CD8-positive, alpha-beta memory T cell (primary cell): ENCODE measurements at regions not wholly inside any gene's neighbourhood (a gene's known extent, or its start where the extent isn't known, plus 50 kb on each side); places are given as distances from the start of the nearest gene placed in this dataset.

ENCODE experiments used
- CTCF ChIA-PET: fragments of 350-600 bp; sonication (Branson Sonifier 250); formaldehyde crosslinking; loops from one replicate; lab custom pipeline; 2021; ENCODE audit warnings: antibody characterized with exemption; lab: Charles Lee
- POLR2A ChIA-PET: fragments of 350-600 bp; sonication (Branson Sonifier 250); formaldehyde crosslinking; loops from one replicate; lab custom pipeline; 2021; ENCODE audit warnings: antibody characterized with exemption; lab: Charles Lee
- DNase-seq, 5 donors: peaks; one replicate each; pipeline versions ENCODE4 v3.0.0 to v3.0.0-alpha.2; 2020 to 2022; ENCODE audit warnings: mixed read lengths in 1 of 5
- H3K27ac ChIP-seq: one replicate; pipeline ENCODE4 v1.7.0; 2013; ENCODE audit warnings: low read depth, mild to moderate bottlenecking, low read length, moderate library complexity
- H3K27me3 ChIP-seq: 2 replicates; pipeline ENCODE4 v1.7.0; 2013; ENCODE audit warnings: low read length, mild to moderate bottlenecking; ENCODE audit not compliant: insufficient read depth, poor library complexity, severe bottlenecking
- H3K36me3 ChIP-seq: 2 replicates; pipeline ENCODE4 v1.7.0; 2013; ENCODE audit warnings: mild to moderate bottlenecking, low read length, moderate library complexity; ENCODE audit not compliant: insufficient read depth
- H3K4me1 ChIP-seq: 2 replicates; pipeline ENCODE4 v1.7.0; 2013; ENCODE audit warnings: mild to moderate bottlenecking, low read length, moderate library complexity; ENCODE audit not compliant: insufficient read depth
- H3K4me3 ChIP-seq: 2 replicates; pipeline ENCODE4 v1.7.0; 2013; ENCODE audit warnings: mild to moderate bottlenecking, low read length
- H3K9me3 ChIP-seq: 2 replicates; pipeline ENCODE4 v1.7.0; 2013; ENCODE audit warnings: mild to moderate bottlenecking, low read length
- H3K27ac Mint-ChIP-seq, 8 donors: one replicate each; pipeline ENCODE4 v1.8.0; 2020 to 2021; ENCODE audit warnings: mixed read lengths in 8 of 8, mild to moderate bottlenecking in 6 of 8, inconsistent platforms in 3 of 8, moderate library complexity in 3 of 8
- H3K27me3 Mint-ChIP-seq, 2 donors: one replicate each; pipeline ENCODE4 v1.8.0; 2020 to 2021; ENCODE audit warnings: mixed read lengths in 2 of 2, mild to moderate bottlenecking in 1 of 2, moderate library complexity in 1 of 2
- H3K36me3 Mint-ChIP-seq, 3 donors: one replicate each; pipeline ENCODE4 v1.8.0; 2020 to 2021; ENCODE audit warnings: mixed read lengths in 3 of 3, inconsistent platforms in 1 of 3, mild to moderate bottlenecking in 1 of 3
- H3K4me1 Mint-ChIP-seq, 3 donors: one replicate each; pipeline ENCODE4 v1.8.0; 2020 to 2021; ENCODE audit warnings: mixed read lengths in 3 of 3, inconsistent platforms in 1 of 3, mild to moderate bottlenecking in 1 of 3
- H3K4me3 Mint-ChIP-seq, 7 donors: one replicate each; pipeline ENCODE4 v1.8.0; 2020 to 2021; ENCODE audit warnings: mixed read lengths in 7 of 7, mild to moderate bottlenecking in 6 of 7, moderate library complexity in 4 of 7, inconsistent platforms in 2 of 7
- H3K9me3 Mint-ChIP-seq, 5 donors: one replicate each; pipeline ENCODE4 v1.8.0; 2020 to 2022; ENCODE audit warnings: mixed read lengths in 5 of 5, mild to moderate bottlenecking in 3 of 5, moderate library complexity in 2 of 5, inconsistent platforms in 1 of 5

DNA sequence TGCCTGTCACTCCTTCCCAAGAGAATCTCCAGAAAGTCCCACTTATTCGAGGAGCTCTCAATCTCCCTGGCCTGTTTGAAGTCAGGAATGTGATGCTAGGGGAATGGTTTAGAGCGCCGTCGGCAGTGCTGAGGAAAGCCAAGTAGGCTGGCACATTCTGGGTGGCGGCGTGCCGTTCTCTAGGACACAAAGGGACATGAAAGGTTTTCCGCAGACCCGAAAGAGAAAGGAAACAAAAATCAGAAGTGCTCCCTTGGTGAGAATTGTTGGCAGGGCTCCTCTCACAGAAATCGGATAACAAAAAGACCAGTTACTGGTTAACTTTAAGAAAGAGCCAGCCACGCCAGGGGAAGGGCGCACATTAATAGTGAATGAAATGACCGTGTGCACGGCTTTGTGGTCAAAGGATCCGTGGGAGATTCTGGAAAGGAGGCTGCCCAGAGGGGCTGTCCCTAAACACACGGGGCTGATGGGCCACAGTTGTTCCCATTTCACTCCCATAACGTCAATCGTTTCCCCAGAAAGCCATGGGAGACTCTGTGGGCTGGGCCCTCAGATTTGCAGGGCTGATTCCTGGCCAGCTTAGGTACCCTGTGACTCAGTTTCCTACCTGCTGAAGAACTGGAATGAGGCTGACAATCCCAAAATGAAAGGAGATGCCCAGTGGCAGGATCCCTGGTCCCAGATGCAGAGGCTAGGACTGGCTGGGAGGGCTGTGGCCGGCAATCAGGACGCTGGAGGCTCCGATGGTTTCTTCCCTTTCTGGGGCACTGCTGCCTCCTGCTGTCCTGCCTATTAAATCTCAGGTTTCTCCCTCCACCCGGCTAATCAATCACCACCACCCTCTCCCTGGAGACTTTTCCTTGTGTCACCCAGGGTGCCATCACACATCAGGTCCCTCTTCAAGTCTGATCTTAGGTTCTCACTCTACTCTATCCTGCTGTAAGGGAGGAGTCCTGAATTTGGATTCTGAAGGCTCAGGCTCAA, 82.3 kb downstream of the RCN1 start:
- no peak overlapping the region for H3K27ac Mint-ChIP-seq
- POLR2A ChIA-PET: no interaction called here

DNA sequence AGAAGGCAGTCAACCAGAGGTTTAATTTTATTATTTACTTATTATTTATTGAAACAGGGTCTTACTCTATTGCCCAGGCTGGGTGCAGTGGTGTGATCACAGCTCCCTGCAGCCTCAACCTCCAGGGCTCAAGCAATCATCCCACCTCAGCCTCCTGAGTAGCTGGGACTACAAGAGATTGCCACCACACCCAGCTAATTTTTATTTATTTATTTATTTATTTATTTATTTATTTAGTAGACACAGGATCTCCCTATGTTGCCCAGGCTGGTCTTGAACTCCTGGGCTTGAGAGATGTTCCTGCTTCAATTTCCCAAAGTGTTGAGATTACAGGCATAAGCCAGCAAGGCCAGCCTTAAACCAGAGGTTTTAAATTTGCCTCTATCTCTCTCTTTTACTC, 83.1 kb downstream of the RCN1 start:
- POLR2A ChIA-PET: no interaction called here
- H3K9me3 Mint-ChIP-seq: no peaks in the 10 kb centered on the region
- CTCF ChIA-PET: interaction anchor here (0.7 to 1.0 kb wide), 2 partner anchors 121 to 122 kb away, joined by 3 to 4 read pairs; no protein-coding TSS in a partner anchor

More for the DNA sequence above, 82.3 kb downstream of the RCN1 start:
- Histone ChIP-seq H3K27ac (no peak overlapping the region), H3K4me3 (no peak overlapping the region), H3K9me3 (no peaks in the 10 kb centered on the region), H3K27me3 (no peaks in the 10 kb centered on the region), H3K4me1 (no peaks in the 10 kb centered on the region), H3K36me3 (no peaks in the 10 kb centered on the region)
- CTCF ChIA-PET: interaction anchor here (0.7 to 1.0 kb wide), 2 partner anchors 120 to 122 kb away, joined by 3 to 4 read pairs; no protein-coding TSS in a partner anchor
- H3K4me1 Mint-ChIP-seq: peaks cover 13 to 32% (median 18%) of the 10 kb centered on the region in 3 donors
- no peaks in the 10 kb centered on the region for H3K9me3 Mint-ChIP-seq
- no peak overlapping the region for H3K4me3 Mint-ChIP-seq
- no peak for DNase-seq
- H3K36me3 Mint-ChIP-seq: peaks cover 0 to 1% (median 0%) of the 10 kb centered on the region in 3 donors
- H3K27me3 Mint-ChIP-seq: peaks cover 4 to 5% of the 10 kb centered on the region in 2 donors

DNA sequence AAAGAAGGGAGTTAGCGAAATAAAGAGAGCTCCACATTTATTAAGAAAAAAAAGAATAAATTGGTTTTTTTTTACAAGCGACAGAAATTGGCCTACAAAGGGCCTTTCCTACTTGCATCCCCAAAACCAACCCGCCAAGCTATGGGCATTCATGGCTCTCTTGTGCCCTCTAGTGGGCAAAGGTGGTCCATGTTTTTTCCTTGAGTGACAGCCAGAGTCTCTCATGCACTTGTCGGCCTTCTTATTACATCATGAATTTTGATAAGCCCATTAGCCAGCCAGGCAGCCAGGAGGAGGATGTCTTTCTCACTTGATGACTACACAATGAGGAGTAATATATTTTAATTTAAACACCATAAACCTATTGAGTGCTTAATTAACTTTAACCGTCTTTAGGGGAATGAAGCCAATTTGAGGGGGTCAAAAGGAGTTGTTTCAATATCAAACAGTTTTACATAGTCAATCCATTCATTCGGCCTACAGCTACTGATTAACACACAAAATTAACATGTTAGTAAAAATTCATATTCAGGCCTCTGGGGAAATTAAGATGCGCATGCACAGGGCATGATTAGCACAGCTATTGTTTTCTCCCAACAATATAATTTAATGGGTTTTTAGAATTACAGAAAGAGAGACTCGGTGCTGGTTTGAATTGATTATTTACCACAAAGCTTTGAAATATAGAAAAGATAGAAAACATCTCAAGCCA, 85.5 kb downstream of the RCN1 start:
- DNase-seq: peak; percentile 59 to 79 (median 69)
- Mint-ChIP-seq H3K9me3 (no peaks in the 10 kb centered on the region), H3K27me3 (peaks cover 7 to 9% of the 10 kb centered on the region in 2 donors), H3K4me3 (no peak overlapping the region), H3K36me3 (peaks cover 0 to 1% (median 0%) of the 10 kb centered on the region in 3 donors), H3K27ac (no peak overlapping the region), H3K4me1 (peaks cover 4 to 11% (median 5%) of the 10 kb centered on the region in 3 donors)
- H3K4me1 ChIP-seq: no peaks in the 10 kb centered on the region
- POLR2A ChIA-PET: no interaction called here
- CTCF ChIA-PET: interaction anchor here (0.8 to 4.4 kb wide), 20 partner anchors 9 to 1069 kb away, joined by 3 to 79 read pairs (median 4); partner anchors contain the start of gene RCN1
- no peak overlapping the region for H3K4me3 ChIP-seq
- no peaks in the 10 kb centered on the region for H3K9me3 ChIP-seq
- H3K36me3 ChIP-seq: no peaks in the 10 kb centered on the region
- H3K27ac ChIP-seq: no peak overlapping the region
- no peaks in the 10 kb centered on the region for H3K27me3 ChIP-seq

More for the DNA sequence above, 83.1 kb downstream of the RCN1 start:
- Histone ChIP-seq H3K27me3 (no peaks in the 10 kb centered on the region), H3K27ac (no peak overlapping the region), H3K4me1 (no peaks in the 10 kb centered on the region), H3K9me3 (no peaks in the 10 kb centered on the region), H3K36me3 (no peaks in the 10 kb centered on the region), H3K4me3 (no peak overlapping the region)
- Mint-ChIP-seq H3K27ac (no peak overlapping the region), H3K4me1 (peaks cover 9 to 24% (median 12%) of the 10 kb centered on the region in 3 donors), H3K36me3 (peaks cover 0 to 1% (median 0%) of the 10 kb centered on the region in 3 donors), H3K4me3 (no peak overlapping the region), H3K27me3 (peaks cover 4 to 6% of the 10 kb centered on the region in 2 donors)
- DNase-seq: no peak

DNA sequence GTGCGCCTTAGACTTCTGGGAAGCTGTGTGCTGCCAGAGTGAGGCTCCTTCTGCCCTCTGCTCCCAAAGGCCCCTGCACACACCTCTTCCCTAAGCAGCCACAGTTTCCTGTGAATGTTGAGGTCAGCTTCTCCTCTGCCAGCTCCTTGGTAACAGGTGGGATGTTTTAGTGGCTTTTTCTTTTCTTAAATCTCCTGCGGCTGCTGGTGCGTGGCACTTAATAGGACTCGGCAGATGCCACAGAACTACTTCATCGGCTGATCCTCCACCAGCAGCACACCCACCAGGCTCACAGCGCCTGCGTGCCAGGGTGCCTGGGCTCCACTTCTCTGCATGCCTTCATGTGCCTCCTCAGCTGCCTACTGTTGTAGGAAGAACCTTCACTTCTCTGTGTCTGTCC, 87.8 kb downstream of the RCN1 start:
- H3K27me3 ChIP-seq: no peaks in the 10 kb centered on the region
- H3K27me3 Mint-ChIP-seq: peaks cover 15 to 20% of the 10 kb centered on the region in 2 donors
- no peak overlapping the region for H3K4me3 ChIP-seq
- no peaks in the 10 kb centered on the region for H3K9me3 Mint-ChIP-seq
- no peaks in the 10 kb centered on the region for H3K9me3 ChIP-seq
- H3K36me3 Mint-ChIP-seq: peaks cover 0 to 1% (median 0%) of the 10 kb centered on the region in 3 donors
- H3K4me1 ChIP-seq: no peaks in the 10 kb centered on the region
- no peak overlapping the region for H3K27ac Mint-ChIP-seq
- no peak overlapping the region for H3K27ac ChIP-seq
- no peak overlapping the region for H3K4me3 Mint-ChIP-seq
- H3K36me3 ChIP-seq: no peaks in the 10 kb centered on the region
- ChIA-PET CTCF (interaction anchor here (4.2 to 4.4 kb wide), 2 partner anchors 11 to 127 kb away, joined by 20 to 79 read pairs; no protein-coding TSS in a partner anchor), POLR2A (no interaction called here)
- DNase-seq: no peak
- peaks cover 0 to 4% (median 0%) of the 10 kb centered on the region in 3 donors for H3K4me1 Mint-ChIP-seq

DNA sequence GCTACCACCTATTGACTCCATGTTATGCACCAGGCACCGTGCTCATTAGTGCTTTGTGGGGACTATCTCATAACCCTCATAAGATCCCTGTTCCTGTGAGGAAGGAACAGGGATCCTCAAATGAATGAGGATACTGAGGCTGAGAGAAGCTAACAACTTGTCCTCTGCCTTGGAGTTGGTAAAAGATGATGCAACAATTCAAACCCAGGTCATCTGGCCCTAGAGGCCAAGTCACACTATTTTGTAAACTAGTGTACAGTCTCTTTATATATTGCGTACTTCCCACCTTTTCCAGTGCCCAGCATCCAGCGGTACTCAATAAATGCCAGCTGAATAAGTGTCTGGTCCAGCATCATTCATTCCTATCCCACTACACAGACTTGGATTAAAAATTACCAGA, 92.6 kb downstream of the RCN1 start:
- peaks cover 14 to 25% of the 10 kb centered on the region in 2 donors for H3K27me3 Mint-ChIP-seq
- no peaks in the 10 kb centered on the region for H3K9me3 Mint-ChIP-seq
- H3K4me1 Mint-ChIP-seq: no peaks in the 10 kb centered on the region
- DNase-seq: no peak
- Histone ChIP-seq H3K4me3 (no peak overlapping the region), H3K27ac (no peak overlapping the region), H3K27me3 (no peaks in the 10 kb centered on the region), H3K9me3 (no peaks in the 10 kb centered on the region), H3K4me1 (no peaks in the 10 kb centered on the region), H3K36me3 (no peaks in the 10 kb centered on the region)
- H3K4me3 Mint-ChIP-seq: no peak overlapping the region
- ChIA-PET POLR2A (no interaction called here), CTCF (interaction anchor here (1.1 kb wide), 1 partner anchor 131 kb away, joined by 6 read pairs; no protein-coding TSS in a partner anchor)
- H3K27ac Mint-ChIP-seq: no peak overlapping the region
- no peaks in the 10 kb centered on the region for H3K36me3 Mint-ChIP-seq

DNA sequence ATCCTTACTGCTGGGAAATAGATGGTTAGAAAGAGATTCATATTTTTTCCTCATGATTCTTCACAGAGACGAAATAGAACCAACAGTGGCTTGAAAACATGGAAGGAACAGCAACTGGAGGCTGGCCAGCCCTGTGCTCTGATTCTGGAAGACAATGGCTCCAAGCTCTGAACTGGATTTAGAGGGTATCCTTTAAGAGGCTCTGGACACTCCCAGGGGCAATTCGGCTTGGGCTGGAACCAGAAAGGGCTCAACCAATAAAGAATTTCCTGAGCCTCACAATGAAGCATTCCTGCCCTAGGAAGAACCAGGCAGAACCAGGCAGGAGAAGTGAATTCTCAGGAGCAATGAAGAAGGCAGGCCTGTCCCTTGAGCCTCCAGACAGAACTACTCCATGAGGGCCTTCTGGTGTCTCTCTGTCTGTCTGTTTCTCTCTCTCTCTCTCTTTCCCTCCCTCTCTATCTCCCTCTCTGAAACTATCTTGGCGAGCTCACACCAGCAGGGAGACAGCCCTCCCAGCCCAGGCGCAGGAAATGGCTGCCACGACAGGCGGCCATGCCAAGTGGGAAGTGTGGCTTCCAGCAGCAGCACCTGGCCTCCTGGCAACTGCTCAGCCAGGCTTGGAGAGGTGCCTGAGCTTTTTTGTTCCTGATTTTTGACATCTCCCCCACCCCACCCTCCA, 93.3 kb downstream of the RCN1 start:
- CTCF ChIA-PET: interaction anchor here (1.1 kb wide), 1 partner anchor 131 kb away, joined by 6 read pairs; no protein-coding TSS in a partner anchor

DNA sequence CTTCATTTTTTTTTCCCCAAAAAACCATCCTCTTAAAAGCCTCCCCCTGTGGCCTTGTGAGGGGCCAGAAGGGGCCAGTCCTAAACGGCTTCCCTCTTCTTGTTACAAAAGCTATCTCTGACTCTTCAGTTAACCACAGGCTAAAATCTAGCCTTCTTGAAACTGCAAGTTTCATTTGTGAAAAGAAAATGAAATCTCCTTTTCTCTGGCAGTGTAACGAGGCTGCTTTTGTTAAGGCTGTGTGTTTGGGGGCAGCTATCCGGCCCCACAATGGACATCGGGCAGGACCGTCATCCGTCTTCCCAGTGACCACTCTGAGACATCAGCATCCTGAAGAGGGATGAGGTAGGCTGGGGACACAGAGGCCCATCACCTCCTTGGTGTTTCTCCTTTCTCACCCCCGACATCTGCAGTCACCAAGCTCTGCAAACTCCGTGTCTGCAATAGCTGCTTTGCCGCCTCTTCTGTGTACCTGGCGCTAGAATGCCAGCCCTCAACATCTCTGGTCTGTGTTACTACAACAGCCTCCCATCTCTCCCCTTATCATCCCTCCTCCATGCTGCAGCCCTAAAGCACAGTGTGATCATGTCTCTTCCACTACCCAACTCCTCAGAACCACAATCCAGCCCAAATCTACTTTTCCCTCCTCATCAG, 94.0 kb downstream of the RCN1 start:
- H3K27me3 ChIP-seq: no peaks in the 10 kb centered on the region
- POLR2A ChIA-PET: no interaction called here
- DNase-seq: no peak
- Mint-ChIP-seq H3K9me3 (no peaks in the 10 kb centered on the region), H3K27ac (no peak overlapping the region), H3K4me1 (no peaks in the 10 kb centered on the region), H3K36me3 (no peaks in the 10 kb centered on the region), H3K27me3 (peaks cover 20 to 25% of the 10 kb centered on the region in 2 donors), H3K4me3 (no peak overlapping the region)
- CTCF ChIA-PET: interaction anchor here (1.1 kb wide), 1 partner anchor 132 kb away, joined by 6 read pairs; no protein-coding TSS in a partner anchor
- no peak overlapping the region for H3K4me3 ChIP-seq
- H3K36me3 ChIP-seq: no peaks in the 10 kb centered on the region
- H3K4me1 ChIP-seq: no peaks in the 10 kb centered on the region
- H3K27ac ChIP-seq: no peak overlapping the region
- H3K9me3 ChIP-seq: no peaks in the 10 kb centered on the region

More for the DNA sequence above, 93.3 kb downstream of the RCN1 start:
- H3K4me1 Mint-ChIP-seq: no peaks in the 10 kb centered on the region
- no peak overlapping the region for H3K4me3 Mint-ChIP-seq
- H3K4me1 ChIP-seq: no peaks in the 10 kb centered on the region
- no peaks in the 10 kb centered on the region for H3K9me3 Mint-ChIP-seq
- no peak overlapping the region for H3K4me3 ChIP-seq
- DNase-seq: no peak
- H3K27me3 ChIP-seq: no peaks in the 10 kb centered on the region
- POLR2A ChIA-PET: no interaction called here
- H3K27ac ChIP-seq: no peak overlapping the region
- peaks cover 18 to 25% of the 10 kb centered on the region in 2 donors for H3K27me3 Mint-ChIP-seq
- no peaks in the 10 kb centered on the region for H3K9me3 ChIP-seq
- H3K36me3 Mint-ChIP-seq: no peaks in the 10 kb centered on the region
- H3K27ac Mint-ChIP-seq: no peak overlapping the region
- no peaks in the 10 kb centered on the region for H3K36me3 ChIP-seq
